HCT116 (cell line): ENCODE measurements at regions not wholly inside any gene's neighbourhood (a gene's known extent, or its start where the extent isn't known, plus 50 kb on each side); places are given as distances from the start of the nearest gene placed in this dataset.

Experiments used
- ATAC-seq: fragments of 200-7000 bp; cut with Tn5 transposase; 2 replicates; pipeline ENCODE4 v1.9.1; 2020; ENCODE audit warnings: mild to moderate bottlenecking, moderate library complexity
- BruUV-seq: library from RNA; stranded (reverse); fragments of 400-500 nt; replicated peaks from 2 replicates; lab custom pipeline; 2021; lab: Mats Ljungman, UMichigan
- CTCF ChIA-PET: fragments of 300-600 bp; sonication (Branson Sonifier 250); formaldehyde crosslinking; loops from one replicate; lab custom pipeline; 2021; ENCODE audit warnings: antibody characterized with exemption; lab: Charles Lee
- POLR2A ChIA-PET: fragments of 300-600, 350-600 bp; sonication (Branson Sonifier 250); formaldehyde crosslinking; loops from one replicate; lab custom pipeline; 2021; ENCODE audit warnings: antibody characterized with exemption; lab: Charles Lee
- RAD21 ChIA-PET, 2 experiments: fragments of 300-600 bp; sonication (Branson Sonifier 250); formaldehyde crosslinking; loops; one replicate each; lab custom pipeline; 2023; ENCODE audit warnings: low total read pairs in 2 of 2; ENCODE audit not compliant: uncharacterized antibody in 2 of 2, unreplicated experiment in 2 of 2, low non-redundant PET in 1 of 2; lab: Charles Lee
- DNase-seq: peaks from one replicate; pipeline ENCODE4 v3.0.0-alpha.2; 2010; ENCODE audit warnings: low read depth, low spot score
- H2AFZ ChIP-seq: fragments of 200-600 bp; shearing (Covaris generic), sonication (generic); 2 replicates; pipeline ENCODE4 v1.6.1; 2017; ENCODE audit warnings: low read depth, mixed run types, mixed read lengths, antibody characterized with exemption, low read length; ENCODE audit not compliant: poor library complexity, severe bottlenecking
- H3K27ac ChIP-seq: 2 replicates; pipeline ENCODE4 v1.5.1; 2012; ENCODE audit warnings: low read depth, low read length
- H3K27me3 ChIP-seq: fragments of 200-600 bp; sonication (generic); 2 replicates; pipeline ENCODE4 v1.6.1; 2016; ENCODE audit warnings: mixed run types, low read length, mixed read lengths; ENCODE audit not compliant: insufficient read depth
- H3K36me3 ChIP-seq, 2 experiments: fragments of 200-500 bp in 1 of 2; fragments of 200-600 bp in 1 of 2; sonication (Bioruptor generic) in 1 of 2; sonication (generic) in 1 of 2; 2 replicates each; pipeline versions ENCODE4 v1.5.1 to v1.6.1; 2014 to 2016; ENCODE audit warnings: low read length in 2 of 2, inconsistent platforms in 1 of 2, mixed read lengths in 1 of 2, mixed run types in 1 of 2; ENCODE audit not compliant: insufficient read depth in 2 of 2, control insufficient read depth in 1 of 2
- H3K4me1 ChIP-seq, 2 experiments: fragments of 200-600 bp in 1 of 2; sonication (generic) in 1 of 2; 2 replicates each; pipeline versions ENCODE4 v1.5.1 to v1.6.1; 2012 to 2017; ENCODE audit warnings: low read length in 2 of 2, inconsistent platforms in 1 of 2, mild to moderate bottlenecking in 1 of 2, mixed read lengths in 1 of 2, mixed run types in 1 of 2, moderate library complexity in 1 of 2; ENCODE audit not compliant: insufficient read depth in 2 of 2, control insufficient read depth in 1 of 2
- H3K4me2 ChIP-seq: fragments of 200-600 bp; sonication (generic); 2 replicates; pipeline ENCODE4 v1.6.1; 2017; ENCODE audit warnings: mixed run types, low read length, mixed read lengths
- H3K4me3 ChIP-seq, 2 experiments: fragments of 200-600 bp in 1 of 2; sonication (generic) in 1 of 2; replicated peaks in 1 of 2; 2 replicates each; pipeline ENCODE4 v1.5.1; 2011 to 2016; ENCODE audit warnings: low read length in 2 of 2, control low read depth in 1 of 2, low read depth in 1 of 2, mild to moderate bottlenecking in 1 of 2, mixed read lengths in 1 of 2, mixed run types in 1 of 2
- H3K79me2 ChIP-seq: fragments of 200-600 bp; sonication (generic); 2 replicates; pipeline ENCODE4 v1.6.1; 2017; ENCODE audit warnings: mild to moderate bottlenecking, mixed run types, low read length, moderate library complexity, mixed read lengths; ENCODE audit not compliant: insufficient read depth
- H3K9ac ChIP-seq: fragments of 200-600 bp; sonication (generic); 2 replicates; pipeline ENCODE4 v1.6.1; 2016; ENCODE audit warnings: low read length, mixed read lengths
- H3K9me2 ChIP-seq: fragments of 200-600 bp; sonication (generic), shearing (Covaris generic); 2 replicates; pipeline ENCODE4 v1.6.1; 2017; ENCODE audit warnings: mixed run types, mild to moderate bottlenecking, moderate library complexity; ENCODE audit not compliant: insufficient read depth
- H3K9me3 ChIP-seq, 2 experiments: fragments of 200-500 bp in 1 of 2; fragments of 200-600 bp in 1 of 2; sonication (Bioruptor generic) in 1 of 2; sonication (generic) in 1 of 2; 2 replicates each; pipeline ENCODE4 v1.6.1; 2014 to 2017; ENCODE audit warnings: low read length in 2 of 2, mixed read lengths in 2 of 2, inconsistent platforms in 1 of 2, low read depth in 1 of 2, mild to moderate bottlenecking in 1 of 2, mixed run types in 1 of 2, moderate library complexity in 1 of 2; ENCODE audit not compliant: control insufficient read depth in 1 of 2, insufficient read depth in 1 of 2
- H4K20me1 ChIP-seq: fragments of 200-600 bp; sonication (generic), shearing (Covaris generic); 2 replicates; pipeline ENCODE4 v1.6.1; 2017; ENCODE audit warnings: mixed run types, mild to moderate bottlenecking, moderate library complexity; ENCODE audit not compliant: insufficient read depth
- CBX3 ChIP-seq: IDR thresholded peaks from 2 replicates; pipeline ENCODE4 v1.6.1; 2012; ENCODE audit warnings: low read depth
- EGR1 ChIP-seq: IDR thresholded peaks from 2 replicates; pipeline ENCODE4 v1.6.1; 2012; ENCODE audit warnings: low read depth
- EZH2 ChIP-seq: fragments of 200-600 bp; sonication (generic); IDR thresholded peaks from 2 replicates; pipeline ENCODE4 v1.6.1; 2017; ENCODE audit warnings: antibody characterized with exemption, mixed run types
- POLR2AphosphoS5 ChIP-seq: IDR thresholded peaks from 2 replicates; pipeline ENCODE4 v1.6.1; 2011; ENCODE audit warnings: mild to moderate bottlenecking, low read depth, low read length, moderate library complexity
- RAD21 ChIP-seq: IDR thresholded peaks from 2 replicates; pipeline ENCODE4 v1.6.1; 2012; ENCODE audit warnings: low read depth, mild to moderate bottlenecking
- ZNF274 ChIP-seq: fragments of 200-500 bp; sonication (Bioruptor generic); IDR thresholded peaks from 2 replicates; pipeline ENCODE4 v1.6.1; 2014; ENCODE audit warnings: mild to moderate bottlenecking, low read depth, low read length, inconsistent platforms
- intact Hi-C: fragments of 100-400 bp; cut with micrococcal nuclease; formaldehyde crosslinking; loops from 2 replicates; pipeline ENCODE4 v1.10.0; 2022

GRCh38 chr4:19134685-19135084, 1113.1 kb upstream of the LCORL start:
- CTCF ChIA-PET = no interaction called here
- H3K9me2 ChIP-seq = no peaks in the 10 kb centered on the region
- no peak overlapping the region for H3K9ac ChIP-seq
- H3K4me3 ChIP-seq = no peak overlapping the region
- POLR2A ChIA-PET = no interaction called here
- H3K36me3 ChIP-seq = no peaks in the 10 kb centered on the region
- H3K27me3 ChIP-seq = no peaks in the 10 kb centered on the region
- no TSS peak for BruUV-seq
- H3K4me2 ChIP-seq = no peak overlapping the region
- no peaks in the 10 kb centered on the region for H4K20me1 ChIP-seq
- no peak for TF ChIP-seq RAD21
- TF ChIP-seq CBX3 = no peak
- no peak for TF ChIP-seq EGR1
- TF ChIP-seq POLR2AphosphoS5 = no peak
- no peak for TF ChIP-seq ZNF274
- H2AFZ ChIP-seq = no peak overlapping the region
- ATAC-seq (no peak), DNase-seq (no peak)
- no peaks in the 10 kb centered on the region for H3K9me3 ChIP-seq
- H3K4me1 ChIP-seq = no peaks in the 10 kb centered on the region
- no peak overlapping the region for H3K27ac ChIP-seq
- intact Hi-C loops = no loop called here
- RAD21 ChIA-PET = no interaction called here
- no peaks in the 10 kb centered on the region for H3K79me2 ChIP-seq

GRCh38 chr4:19133315-19133714, 1111.8 kb upstream of the LCORL start:
- BruUV-seq = no TSS peak

More at GRCh38 chr4:19133315-19133714, 1111.8 kb upstream of the LCORL start:
- Histone ChIP-seq H3K4me1 (no peaks in the 10 kb centered on the region), H3K79me2 (no peaks in the 10 kb centered on the region), H3K27ac (no peak overlapping the region), H3K36me3 (no peaks in the 10 kb centered on the region), H3K4me3 (no peak overlapping the region), H2AFZ (no peak overlapping the region), H3K4me2 (no peak overlapping the region)
- POLR2A ChIA-PET = no interaction called here
- intact Hi-C loops = no loop called here
- RAD21 ChIA-PET = no interaction called here
- TF ChIP-seq EZH2 = no peak
- TF ChIP-seq, all 23 proteins: peak for 0
- Histone ChIP-seq H3K27me3 (no peaks in the 10 kb centered on the region), H4K20me1 (no peaks in the 10 kb centered on the region), H3K9me3 (no peaks in the 10 kb centered on the region), H3K9ac (no peak overlapping the region), H3K9me2 (no peaks in the 10 kb centered on the region)
- ATAC-seq (no peak), DNase-seq (no peak)
- CTCF ChIA-PET = no interaction called here
